Hepatocyte (in vitro differentiated cells): ENCODE measurements at regions not wholly inside any gene's neighbourhood (a gene's known extent, or its start where the extent isn't known, plus 50 kb on each side); places are given as distances from the start of the nearest gene placed in this dataset.

Source experiments
- DNase-seq: peaks from one replicate; pipeline ENCODE4 v3.0.0-alpha.2; 2016; ENCODE audit warnings: low spot score
- H2AFZ ChIP-seq: fragments of 200-600 bp; sonication (generic); 2 replicates; pipeline ENCODE4 v1.6.0; 2016; ENCODE audit warnings: antibody characterized with exemption, mild to moderate bottlenecking
- H3K27ac ChIP-seq: fragments of 200-600 bp; sonication (generic); 2 replicates; pipeline ENCODE4 v1.5.1; 2016; ENCODE audit warnings: mild to moderate bottlenecking
- H3K27me3 ChIP-seq: fragments of 200-600 bp; sonication (generic); 2 replicates; pipeline ENCODE4 v1.6.1; 2016
- H3K36me3 ChIP-seq: fragments of 200-600 bp; sonication (generic); replicated peaks from 2 replicates; pipeline ENCODE4 v1.5.1; 2016; ENCODE audit warnings: low read depth; ENCODE audit not compliant: insufficient read depth
- H3K4me1 ChIP-seq: fragments of 200-600 bp; sonication (generic); 2 replicates; pipeline ENCODE4 v1.5.1; 2016; ENCODE audit warnings: mild to moderate bottlenecking, moderate library complexity; ENCODE audit not compliant: insufficient read depth
- H3K4me2 ChIP-seq: fragments of 200-600 bp; sonication (generic); 2 replicates; pipeline ENCODE4 v1.6.0; 2016
- H3K4me3 ChIP-seq: fragments of 200-600 bp; sonication (generic); 2 replicates; pipeline ENCODE4 v1.5.1; 2016; ENCODE audit warnings: mild to moderate bottlenecking
- H3K79me2 ChIP-seq: fragments of 200-600 bp; sonication (generic); 2 replicates; pipeline ENCODE4 v1.6.0; 2017; ENCODE audit warnings: mild to moderate bottlenecking
- H3K9me2 ChIP-seq: fragments of 200-600 bp; sonication (generic); replicated peaks from 2 replicates; pipeline ENCODE4 v1.6.0; 2017; ENCODE audit warnings: mild to moderate bottlenecking; ENCODE audit not compliant: insufficient read depth
- H3K9me3 ChIP-seq: fragments of 200-600 bp; sonication (generic); 2 replicates; pipeline ENCODE4 v1.5.1; 2016; ENCODE audit warnings: low read depth, mild to moderate bottlenecking
- H4K20me1 ChIP-seq: fragments of 200-600 bp; sonication (generic); 2 replicates; pipeline ENCODE4 v1.6.0; 2016; ENCODE audit warnings: mild to moderate bottlenecking; ENCODE audit not compliant: insufficient read depth, poor library complexity, severe bottlenecking
- EZH2 ChIP-seq: fragments of 200-600 bp; sonication (generic); IDR thresholded peaks from 2 replicates; pipeline ENCODE4 v1.6.1; 2016; ENCODE audit warnings: antibody characterized with exemption, mild to moderate bottlenecking, borderline replicate concordance
- EZH2phosphoT487 ChIP-seq: fragments of 200-600 bp; sonication (generic); IDR thresholded peaks from one replicate; pipeline ENCODE4 v1.6.1; 2018; ENCODE audit warnings: antibody characterized with exemption, mild to moderate bottlenecking, low read depth, moderate library complexity; ENCODE audit not compliant: unreplicated experiment, severe bottlenecking
- WGBS: methylation state at CpG from one replicate; pipeline ENCODE4 v1.1.6; 2016; ENCODE audit warnings: low lambda C conversion rate; ENCODE audit errors: missing lambda C conversion rate; 5-methylcytosine and 5-hydroxymethylcytosine counted together
- TF ChIP-seq, protein P1 (sequence below): fragments of 200-600 bp; sonication (generic); IDR thresholded peaks from 2 replicates; pipeline ENCODE4 v1.5.1; 2016; ENCODE audit warnings: antibody characterized with exemption, mild to moderate bottlenecking; ENCODE audit not compliant: poor library complexity

DNA sequence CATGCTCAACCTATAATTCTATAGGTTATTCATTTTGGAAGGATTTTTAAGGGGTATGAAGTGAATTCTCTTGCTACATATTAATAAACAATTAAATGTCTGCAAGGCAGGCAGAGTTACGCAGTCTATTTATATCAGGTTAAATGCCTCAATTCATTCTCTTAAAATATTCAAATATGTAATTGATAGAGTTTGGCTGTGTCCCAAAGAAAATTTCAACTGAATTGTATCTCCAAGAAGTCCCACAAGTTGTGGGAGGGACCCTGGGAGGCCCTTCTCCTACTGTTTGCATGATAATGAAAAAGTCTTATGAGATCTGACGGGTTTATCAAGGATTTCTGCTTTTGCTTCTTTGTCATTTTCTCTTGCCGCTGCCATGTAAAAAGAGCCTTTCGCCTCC lies 576.1 kb downstream of the TMA16 start:
- no peak overlapping the region for H3K27ac ChIP-seq
- H3K9me2 ChIP-seq, result no peaks in the 10 kb centered on the region
- TF ChIP-seq EZH2phosphoT487 (no peak), EZH2 (no peak)
- TF ChIP-seq, protein P1, sequence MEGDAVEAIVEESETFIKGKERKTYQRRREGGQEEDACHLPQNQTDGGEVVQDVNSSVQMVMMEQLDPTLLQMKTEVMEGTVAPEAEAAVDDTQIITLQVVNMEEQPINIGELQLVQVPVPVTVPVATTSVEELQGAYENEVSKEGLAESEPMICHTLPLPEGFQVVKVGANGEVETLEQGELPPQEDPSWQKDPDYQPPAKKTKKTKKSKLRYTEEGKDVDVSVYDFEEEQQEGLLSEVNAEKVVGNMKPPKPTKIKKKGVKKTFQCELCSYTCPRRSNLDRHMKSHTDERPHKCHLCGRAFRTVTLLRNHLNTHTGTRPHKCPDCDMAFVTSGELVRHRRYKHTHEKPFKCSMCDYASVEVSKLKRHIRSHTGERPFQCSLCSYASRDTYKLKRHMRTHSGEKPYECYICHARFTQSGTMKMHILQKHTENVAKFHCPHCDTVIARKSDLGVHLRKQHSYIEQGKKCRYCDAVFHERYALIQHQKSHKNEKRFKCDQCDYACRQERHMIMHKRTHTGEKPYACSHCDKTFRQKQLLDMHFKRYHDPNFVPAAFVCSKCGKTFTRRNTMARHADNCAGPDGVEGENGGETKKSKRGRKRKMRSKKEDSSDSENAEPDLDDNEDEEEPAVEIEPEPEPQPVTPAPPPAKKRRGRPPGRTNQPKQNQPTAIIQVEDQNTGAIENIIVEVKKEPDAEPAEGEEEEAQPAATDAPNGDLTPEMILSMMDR, result no peak
- no peaks in the 10 kb centered on the region for H3K79me2 ChIP-seq
- no peak overlapping the region for H3K4me3 ChIP-seq
- H3K27me3 ChIP-seq, result no peaks in the 10 kb centered on the region
- no peaks in the 10 kb centered on the region for H4K20me1 ChIP-seq
- no peak overlapping the region for H3K4me2 ChIP-seq
- no peaks in the 10 kb centered on the region for H3K36me3 ChIP-seq
- H2AFZ ChIP-seq, result no peak overlapping the region
- no peaks in the 10 kb centered on the region for H3K9me3 ChIP-seq
- H3K4me1 ChIP-seq, result no peaks in the 10 kb centered on the region
- no peak for DNase-seq
- WGBS, result 88% methylated on average over 4 of the region's 4 CpGs

DNA sequence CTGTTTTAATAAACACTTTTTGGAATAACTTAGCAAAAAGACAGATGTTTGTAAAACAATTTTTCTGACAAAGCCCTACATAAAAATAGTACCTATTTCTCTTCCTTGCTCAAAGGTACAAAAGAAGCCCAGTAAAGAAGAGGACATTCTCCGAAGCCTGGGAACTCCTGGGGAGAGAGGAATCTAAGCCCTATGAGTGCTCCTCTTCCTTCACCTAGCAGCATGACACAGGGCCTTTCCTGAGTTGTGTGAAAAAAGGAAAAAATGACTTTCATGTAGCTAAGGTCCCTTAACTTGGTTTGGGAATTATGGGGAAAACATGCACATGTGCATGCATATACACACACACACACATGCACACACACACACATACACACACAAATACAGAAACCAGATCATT lies 586.9 kb downstream of the TMA16 start:
- 90% methylated on average over 1 of the region's 1 CpG for WGBS
- TF ChIP-seq, protein P1, result no peak
- TF ChIP-seq EZH2phosphoT487 (no peak), EZH2 (no peak)
- no peaks in the 10 kb centered on the region for H3K79me2 ChIP-seq

DNA sequence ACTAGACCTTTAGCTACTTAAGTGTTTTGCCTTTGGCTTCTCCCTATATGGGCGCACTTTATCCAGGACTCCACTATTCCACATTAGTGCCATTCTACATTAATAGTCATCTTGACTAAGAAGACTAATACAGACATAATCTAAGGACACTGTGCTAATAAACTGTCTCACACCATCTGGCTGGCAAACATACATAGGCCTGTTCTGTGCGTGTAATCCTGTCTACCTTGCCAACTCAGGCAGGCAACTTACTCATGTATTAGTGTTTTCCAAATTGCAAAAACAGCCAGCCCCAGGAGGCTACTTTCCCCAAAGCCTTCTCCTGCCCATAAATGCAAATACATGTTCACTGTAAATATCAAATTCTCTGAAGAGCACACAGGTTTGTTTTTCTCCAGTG lies 587.3 kb downstream of the TMA16 start:
- DNase-seq, result no peak
- H3K27me3 ChIP-seq, result no peaks in the 10 kb centered on the region
- H3K4me2 ChIP-seq, result no peak overlapping the region
- no peak overlapping the region for H3K4me3 ChIP-seq
- no peak overlapping the region for H2AFZ ChIP-seq
- no peaks in the 10 kb centered on the region for H3K4me1 ChIP-seq
- no peak overlapping the region for H3K27ac ChIP-seq
- WGBS, result 90% methylated on average over 2 of the region's 2 CpGs
- no peaks in the 10 kb centered on the region for H3K9me3 ChIP-seq
- no peaks in the 10 kb centered on the region for H3K79me2 ChIP-seq
- TF ChIP-seq, protein P1, result no peak
- TF ChIP-seq EZH2phosphoT487 (no peak), EZH2 (no peak)
- H3K36me3 ChIP-seq, result no peaks in the 10 kb centered on the region
- H4K20me1 ChIP-seq, result no peaks in the 10 kb centered on the region
- H3K9me2 ChIP-seq, result no peaks in the 10 kb centered on the region

More for the DNA sequence above, 586.9 kb downstream of the TMA16 start:
- Histone ChIP-seq H3K36me3 (no peaks in the 10 kb centered on the region), H3K9me2 (no peaks in the 10 kb centered on the region), H2AFZ (no peak overlapping the region), H3K27me3 (no peaks in the 10 kb centered on the region), H3K4me2 (no peak overlapping the region), H3K27ac (no peak overlapping the region), H3K4me1 (no peaks in the 10 kb centered on the region), H3K4me3 (no peak overlapping the region), H4K20me1 (no peaks in the 10 kb centered on the region), H3K9me3 (no peaks in the 10 kb centered on the region)
- DNase-seq, result no peak

DNA sequence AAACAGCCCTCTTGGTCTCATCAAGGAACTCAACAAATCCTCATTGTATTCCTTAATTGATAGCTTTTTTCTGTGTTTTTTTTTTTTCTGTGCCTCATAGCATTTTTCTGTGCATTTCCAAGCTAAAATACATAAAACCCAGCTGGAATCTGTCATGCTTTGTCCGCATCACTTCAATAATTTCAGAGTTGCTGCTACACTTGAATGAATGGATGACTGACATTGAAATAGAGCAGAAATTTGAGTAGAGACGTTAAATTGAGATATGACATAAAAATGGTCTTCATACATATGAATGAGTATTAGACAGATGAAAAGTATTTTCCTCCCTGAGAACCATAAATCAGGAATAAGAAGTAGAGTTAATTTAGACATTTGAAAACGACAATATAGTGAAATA lies 593.2 kb downstream of the TMA16 start:
- Histone ChIP-seq H3K79me2 (no peaks in the 10 kb centered on the region), H3K9me2 (no peaks in the 10 kb centered on the region), H3K27me3 (no peaks in the 10 kb centered on the region), H4K20me1 (no peaks in the 10 kb centered on the region), H3K4me2 (no peak overlapping the region), H3K9me3 (no peaks in the 10 kb centered on the region), H3K4me1 (no peaks in the 10 kb centered on the region), H3K27ac (no peak overlapping the region), H3K36me3 (no peaks in the 10 kb centered on the region), H2AFZ (no peak overlapping the region), H3K4me3 (no peak overlapping the region)
- TF ChIP-seq EZH2 (no peak), EZH2phosphoT487 (no peak)
- TF ChIP-seq, protein P1, result no peak
- 90% methylated on average over 3 of the region's 3 CpGs for WGBS
- DNase-seq, result no peak
